Astrocyte of the cerebellum (primary cell): ENCODE measurements at regions not wholly inside any gene's neighbourhood (a gene's known extent, or its start where the extent isn't known, plus 50 kb on each side); places are given as distances from the start of the nearest gene placed in this dataset.

Source experiments
- DNase-seq: peaks from one replicate; pipeline ENCODE4 v3.0.0-alpha.2; 2011; ENCODE audit warnings: low read depth
- H3K4me3 ChIP-seq: 2 replicates; pipeline ENCODE4 v1.5.1; 2011; ENCODE audit warnings: mild to moderate bottlenecking, low read depth, low read length, moderate library complexity
- in situ Hi-C: cut with HindIII; loops from 2 replicates; pipeline ENCODE4 v1.10.0; 2017; ENCODE audit warnings: low sequenced_read_pairs
- TF ChIP-seq, protein P1 (sequence below): IDR thresholded peaks from 2 replicates; pipeline ENCODE4 v1.5.1; 2012; ENCODE audit warnings: low read length, low read depth, moderate library complexity, mild to moderate bottlenecking; ENCODE audit errors: missing control alignments

DNA sequence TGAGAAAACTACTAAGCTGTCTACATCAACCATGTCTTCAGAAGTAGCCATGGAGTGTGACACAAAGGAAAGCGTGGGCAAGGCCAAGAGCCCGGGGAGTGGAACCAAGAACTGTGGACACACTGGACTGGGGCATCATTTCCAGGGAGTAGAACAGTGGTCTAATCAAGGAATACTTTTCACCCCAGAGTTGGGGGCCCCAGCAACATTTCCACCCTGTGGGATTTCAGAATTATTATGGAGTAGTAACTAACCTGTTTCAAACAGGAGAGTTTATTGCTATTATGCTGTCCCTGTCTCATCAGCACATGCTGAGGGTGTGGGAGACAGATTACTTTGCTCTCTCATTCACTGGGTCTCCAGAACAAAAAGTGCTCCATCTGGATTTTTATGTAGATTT is 58.0 kb upstream of the FSTL4 start:
- in situ Hi-C loops = no loop called here
- H3K4me3 ChIP-seq = no peak overlapping the region
- no peak for DNase-seq
- TF ChIP-seq, protein P1, sequence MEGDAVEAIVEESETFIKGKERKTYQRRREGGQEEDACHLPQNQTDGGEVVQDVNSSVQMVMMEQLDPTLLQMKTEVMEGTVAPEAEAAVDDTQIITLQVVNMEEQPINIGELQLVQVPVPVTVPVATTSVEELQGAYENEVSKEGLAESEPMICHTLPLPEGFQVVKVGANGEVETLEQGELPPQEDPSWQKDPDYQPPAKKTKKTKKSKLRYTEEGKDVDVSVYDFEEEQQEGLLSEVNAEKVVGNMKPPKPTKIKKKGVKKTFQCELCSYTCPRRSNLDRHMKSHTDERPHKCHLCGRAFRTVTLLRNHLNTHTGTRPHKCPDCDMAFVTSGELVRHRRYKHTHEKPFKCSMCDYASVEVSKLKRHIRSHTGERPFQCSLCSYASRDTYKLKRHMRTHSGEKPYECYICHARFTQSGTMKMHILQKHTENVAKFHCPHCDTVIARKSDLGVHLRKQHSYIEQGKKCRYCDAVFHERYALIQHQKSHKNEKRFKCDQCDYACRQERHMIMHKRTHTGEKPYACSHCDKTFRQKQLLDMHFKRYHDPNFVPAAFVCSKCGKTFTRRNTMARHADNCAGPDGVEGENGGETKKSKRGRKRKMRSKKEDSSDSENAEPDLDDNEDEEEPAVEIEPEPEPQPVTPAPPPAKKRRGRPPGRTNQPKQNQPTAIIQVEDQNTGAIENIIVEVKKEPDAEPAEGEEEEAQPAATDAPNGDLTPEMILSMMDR = no peak

DNA sequence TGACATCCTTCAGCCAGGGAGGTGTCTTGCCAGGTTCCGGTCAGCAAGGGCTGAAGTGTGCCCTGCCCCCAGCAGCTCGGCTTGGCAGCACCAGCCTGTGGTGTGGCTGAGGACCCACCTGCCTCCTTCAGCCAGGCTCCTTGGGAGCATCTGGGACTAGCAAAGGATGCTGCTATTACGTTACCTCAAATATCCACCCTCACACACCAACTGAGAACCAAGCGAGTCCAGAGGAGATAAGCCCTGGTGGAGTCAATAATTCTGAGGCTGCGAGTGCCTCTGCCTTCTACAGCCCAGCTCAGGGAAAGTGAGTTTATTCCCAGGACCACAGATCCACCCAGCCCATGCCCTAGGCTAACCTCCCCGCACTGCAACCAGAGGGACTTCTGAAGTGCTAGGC is 57.1 kb upstream of the FSTL4 start:
- no peak overlapping the region for H3K4me3 ChIP-seq
- TF ChIP-seq, protein P1 = no peak
- in situ Hi-C loops = no loop called here
- no peak for DNase-seq

DNA sequence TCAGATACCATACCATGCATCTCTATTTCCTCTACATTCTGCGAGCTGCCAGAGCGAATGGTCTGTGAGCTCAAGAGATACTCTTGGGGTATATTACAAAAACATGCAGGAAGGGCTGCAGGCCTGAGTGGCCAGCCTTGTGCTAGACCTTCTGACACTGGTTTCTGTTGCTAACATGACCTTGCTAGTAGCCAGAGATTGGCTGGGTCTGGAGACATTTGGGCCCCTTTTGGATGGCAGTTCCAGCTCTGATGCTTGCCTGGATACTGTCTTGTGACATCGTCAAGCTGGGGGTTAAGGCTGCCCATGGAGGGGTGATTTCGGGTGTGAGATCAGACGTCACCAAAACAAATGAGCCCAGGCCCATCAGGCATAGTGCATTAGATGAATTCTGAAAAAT is 56.1 kb upstream of the FSTL4 start:
- in situ Hi-C loops = no loop called here

GRCh38 chr5:133667217-133667616 is 54.9 kb upstream of the FSTL4 start:
- TF ChIP-seq, protein P1 = no peak
- no peak for DNase-seq
- H3K4me3 ChIP-seq = no peak overlapping the region
- in situ Hi-C loops = no loop called here

More for the DNA sequence above, 56.1 kb upstream of the FSTL4 start:
- TF ChIP-seq, protein P1 = no peak
- no peak for DNase-seq
- no peak overlapping the region for H3K4me3 ChIP-seq

GRCh38 chr5:133665571-133665970 is 53.2 kb upstream of the FSTL4 start:
- TF ChIP-seq, protein P1 = no peak

GRCh38 chr5:133664422-133664821 is 52.1 kb upstream of the FSTL4 start:
- DNase-seq = no peak
- in situ Hi-C loops = no loop called here
- TF ChIP-seq, protein P1 = no peak
- H3K4me3 ChIP-seq = no peak overlapping the region

More at GRCh38 chr5:133665571-133665970, 53.2 kb upstream of the FSTL4 start:
- in situ Hi-C loops = no loop called here
- DNase-seq = no peak
- no peak overlapping the region for H3K4me3 ChIP-seq
